HUDEP-2 (cell line): ENCODE measurements at regions not wholly inside any gene's neighbourhood (a gene's known extent, or its start where the extent isn't known, plus 50 kb on each side); places are given as distances from the start of the nearest gene placed in this dataset.

Source experiments
- DNase-seq, 76 experiments: peaks; one replicate each; lab custom pipeline; 2025; ENCODE audit not compliant: unreplicated experiment in 76 of 76; lab: John Stamatoyannopoulos, UW

GRCh38 chr4:14842964-14843630 is 159.2 kb upstream of the CPEB2 start:
- no peak for DNase-seq

- no peak for DNase-seq
Observed at GRCh38 chr4:14844061-14844460, 158.2 kb upstream of the CPEB2 start.

DNA sequence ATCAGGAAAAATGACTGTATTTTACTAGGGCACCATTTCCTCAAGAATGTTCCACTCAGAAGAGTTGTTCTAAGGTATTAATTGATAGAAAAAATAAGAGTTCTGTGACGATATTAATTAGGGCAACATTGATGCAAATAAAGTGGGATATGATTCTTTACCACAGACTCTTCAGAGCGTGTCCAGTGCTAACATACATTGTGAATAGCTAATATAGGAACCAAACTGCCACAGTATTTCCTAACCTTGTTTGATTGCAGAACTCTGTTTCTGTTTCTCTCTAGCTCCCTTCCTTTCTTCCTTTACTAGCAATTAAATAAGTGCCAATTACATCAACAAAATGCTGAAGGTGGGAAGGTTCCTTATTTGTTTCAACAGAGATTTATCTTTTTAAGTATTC is 154.1 kb upstream of the CPEB2 start:
- no peak for DNase-seq

DNA sequence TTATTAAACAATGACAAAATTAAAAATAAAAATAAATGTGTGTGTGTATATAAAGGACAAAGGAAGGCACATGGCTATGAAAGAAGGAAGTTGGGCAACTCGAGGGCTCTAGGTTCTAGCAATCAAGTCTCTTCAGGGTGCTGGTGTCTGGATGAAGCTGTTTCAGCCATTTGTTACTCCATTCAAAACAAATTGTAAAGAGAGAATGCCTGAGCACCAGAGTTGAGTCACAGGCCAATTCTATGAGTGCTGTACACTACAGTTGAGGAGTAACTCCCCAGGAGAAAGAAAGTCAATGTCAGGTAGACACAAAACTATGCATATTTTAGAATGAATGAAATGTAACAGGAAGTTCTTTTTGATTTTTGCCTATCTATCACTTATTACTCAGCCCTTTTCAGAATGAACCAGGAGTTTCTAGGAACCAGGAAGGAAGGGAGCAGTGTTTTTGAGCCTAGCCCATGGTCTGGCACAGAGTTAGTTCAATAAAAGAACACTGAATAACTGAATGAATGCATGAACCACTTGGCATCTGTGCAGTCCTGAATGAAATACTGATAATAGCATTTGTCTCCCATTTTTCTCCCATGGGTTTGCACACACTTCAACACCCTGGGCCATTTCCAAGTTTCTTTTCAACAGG is 151.7 kb upstream of the CPEB2 start:
- no peak for DNase-seq

DNA sequence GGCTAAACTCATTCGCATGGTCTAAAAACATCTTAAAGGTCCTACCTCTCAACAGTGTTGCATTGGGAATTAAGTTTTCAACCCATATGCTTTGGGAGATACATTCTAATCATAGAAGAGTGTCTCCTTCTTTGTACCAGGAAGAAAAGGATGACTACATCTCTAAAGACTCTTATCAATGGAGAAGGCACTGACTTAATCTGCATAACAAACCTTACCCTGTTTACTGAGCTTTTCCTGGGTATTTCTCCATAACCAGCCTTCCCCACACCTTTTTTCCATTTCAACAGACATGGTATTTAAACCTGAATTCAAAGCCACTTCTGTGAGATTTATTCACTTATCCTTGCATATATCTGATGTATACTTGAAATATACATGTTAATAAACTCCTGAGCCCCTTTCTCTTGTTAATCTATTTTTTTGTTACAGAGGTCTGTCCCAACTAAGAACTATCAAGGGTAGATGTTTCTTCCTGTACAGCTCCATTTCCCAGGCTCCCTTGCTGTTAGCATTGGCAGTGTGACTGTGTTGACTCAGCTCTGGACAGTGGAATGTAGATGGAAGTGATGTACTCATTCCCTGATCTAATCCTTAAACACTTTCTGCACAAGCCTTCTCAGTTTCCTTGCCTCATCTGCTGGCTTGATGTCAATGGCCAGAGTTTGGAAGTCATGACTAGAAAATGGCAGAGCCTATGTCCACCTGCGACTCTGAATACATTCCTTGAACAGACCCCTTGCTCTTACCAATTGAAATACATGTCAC is 148.9 kb upstream of the CPEB2 start:
- DNase-seq = no peak

- DNase-seq = no peak
Observed at GRCh38 chr4:14855719-14856061, 146.6 kb upstream of the CPEB2 start.

DNA sequence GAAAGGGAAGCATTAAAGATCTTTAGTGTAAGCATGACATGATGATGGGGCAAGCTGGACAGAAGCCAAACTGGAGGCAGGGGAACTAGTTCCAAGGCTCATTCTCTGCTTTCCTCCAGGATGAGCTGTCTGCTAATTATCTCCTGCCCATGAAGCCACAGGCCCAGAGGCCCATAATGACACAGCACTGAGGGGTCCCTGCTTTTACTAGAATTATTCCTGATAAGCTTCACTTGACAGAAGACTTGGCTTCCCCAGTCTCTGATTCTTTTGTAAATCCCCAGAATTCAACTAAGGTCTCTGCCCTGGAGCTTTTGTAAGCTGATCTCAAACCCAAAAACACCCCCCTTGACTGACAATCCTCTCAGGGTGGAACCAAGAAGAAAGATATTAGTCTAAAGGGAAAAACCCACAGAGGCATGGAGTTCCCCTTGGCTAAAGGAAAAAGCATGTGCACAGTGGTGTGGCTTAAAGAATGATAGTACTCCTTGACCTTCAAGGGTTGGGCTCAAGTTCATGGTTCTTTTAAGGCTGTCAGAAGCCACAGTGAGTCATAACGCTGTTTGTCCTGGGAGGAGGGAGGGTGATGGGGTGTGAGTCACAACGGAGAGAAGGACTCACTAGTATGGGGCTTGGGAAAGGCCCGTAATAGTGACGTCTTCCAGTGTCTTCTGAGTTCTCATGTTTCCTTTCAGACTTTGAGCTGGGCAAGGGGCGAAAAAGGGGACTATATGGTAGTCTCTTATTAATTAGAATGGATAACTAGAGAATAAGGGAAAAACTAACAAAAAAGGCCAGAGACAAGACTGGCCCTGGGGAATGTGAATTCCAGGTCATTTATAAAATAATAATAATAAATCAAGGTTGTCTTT is 146.0 kb upstream of the CPEB2 start:
- DNase-seq = peak in 63 of 76 experiments; percentile 2 to 83 (median 39)

- no peak for DNase-seq
Observed at GRCh38 chr4:14856934-14857235, 145.4 kb upstream of the CPEB2 start.

DNA sequence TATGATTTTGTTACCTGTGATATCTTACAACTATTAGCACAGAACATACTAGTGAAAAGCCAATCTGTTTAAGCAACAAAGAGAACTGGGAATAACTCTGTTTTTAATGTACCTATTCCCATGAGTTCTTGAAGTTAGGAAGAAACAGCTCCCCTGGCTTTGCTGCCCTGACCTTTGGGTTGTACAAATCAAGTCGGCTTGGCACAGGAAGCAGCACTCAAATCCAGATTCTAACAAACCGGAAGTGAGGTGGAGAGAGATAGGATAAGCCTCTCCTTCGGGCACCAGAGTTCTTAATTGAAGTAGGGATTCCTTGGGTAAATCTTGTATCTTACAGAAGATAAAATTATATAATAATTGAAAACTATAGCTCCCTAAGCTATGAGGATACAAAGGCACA is 144.8 kb upstream of the CPEB2 start:
- DNase-seq = no peak

DNA sequence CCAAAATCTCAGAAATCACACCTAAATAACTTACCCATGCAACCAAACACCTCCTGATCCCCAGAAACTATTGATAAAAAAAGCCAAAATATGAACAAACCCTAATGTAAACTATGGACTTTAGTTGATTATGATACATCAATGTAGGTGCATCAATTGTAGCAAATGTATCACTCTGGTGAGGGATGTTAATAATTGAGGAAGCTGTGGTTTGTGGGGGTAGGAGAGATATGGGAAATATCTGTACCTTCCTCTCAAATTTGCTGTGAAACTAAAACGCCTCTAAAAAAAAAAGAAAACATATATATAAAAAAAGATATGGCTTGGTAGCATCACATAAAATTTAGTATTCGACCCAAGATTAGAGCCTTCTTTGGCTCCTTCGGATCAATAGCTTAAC is 144.3 kb upstream of the CPEB2 start:
- DNase-seq = no peak

DNA sequence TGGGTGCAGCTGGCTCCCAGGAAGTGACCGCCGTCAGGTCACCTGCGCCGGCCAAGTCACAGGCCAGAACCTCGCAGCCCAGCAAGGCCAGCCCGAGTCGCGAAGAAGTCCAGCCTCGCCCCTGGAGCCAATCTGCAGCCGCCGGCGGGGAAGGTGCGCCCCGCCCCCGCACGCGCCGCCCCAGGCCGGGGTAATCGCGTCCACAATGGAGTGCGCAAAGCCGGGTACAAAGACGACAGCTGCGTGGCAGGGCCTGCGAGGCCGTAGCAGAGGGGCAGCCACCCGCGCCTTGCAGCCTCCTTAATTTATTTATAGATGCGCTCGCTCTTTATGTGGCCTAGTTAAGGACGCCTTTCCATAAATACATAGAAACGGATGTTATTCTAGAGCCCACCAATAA is 139.4 kb upstream of the CPEB2 start:
- no peak for DNase-seq

DNA sequence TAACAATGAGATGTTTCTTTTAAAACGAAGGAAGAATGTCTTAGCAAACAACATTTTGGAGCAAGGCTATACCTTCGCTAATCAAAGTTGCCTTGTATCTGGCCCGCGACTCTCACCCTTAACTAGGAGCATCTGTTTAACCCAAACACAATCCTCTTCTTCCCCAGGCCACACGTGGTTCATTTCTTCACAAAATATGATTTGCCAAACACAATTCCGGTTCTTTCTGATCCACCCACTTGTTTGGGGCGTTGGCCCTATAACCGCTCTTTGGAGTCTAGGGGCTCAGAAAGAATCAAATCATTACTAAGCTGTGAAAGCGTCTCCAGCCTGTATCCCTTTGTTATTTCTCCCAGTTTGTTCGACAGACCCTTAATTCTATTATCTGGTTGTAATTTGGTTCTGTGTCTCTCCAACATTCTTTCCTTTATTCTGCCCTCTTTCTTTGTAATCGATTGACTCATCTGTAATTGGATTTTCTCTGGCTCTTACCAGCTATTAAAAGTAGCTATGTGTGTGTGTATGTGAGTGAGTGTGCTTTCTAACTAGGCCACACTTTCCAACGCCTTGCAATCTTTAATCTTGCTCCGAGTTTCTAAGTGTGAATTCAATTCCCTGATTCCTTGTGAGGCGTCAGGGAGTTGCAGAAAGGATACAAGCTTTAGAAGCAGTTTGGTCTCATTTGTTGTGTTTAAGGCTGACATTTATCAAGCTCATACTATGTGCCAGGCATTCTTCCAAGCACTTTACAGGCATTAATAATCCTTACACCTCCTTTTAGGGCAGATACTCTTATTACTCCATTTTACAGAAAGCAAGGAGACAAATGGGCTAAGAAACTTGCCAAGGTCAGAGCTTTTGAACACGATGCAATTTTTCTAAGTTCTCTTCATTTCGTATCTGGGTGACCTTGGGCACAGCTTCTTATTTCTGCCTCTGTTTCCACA is 138.6 kb upstream of the CPEB2 start:
- no peak for DNase-seq

DNA sequence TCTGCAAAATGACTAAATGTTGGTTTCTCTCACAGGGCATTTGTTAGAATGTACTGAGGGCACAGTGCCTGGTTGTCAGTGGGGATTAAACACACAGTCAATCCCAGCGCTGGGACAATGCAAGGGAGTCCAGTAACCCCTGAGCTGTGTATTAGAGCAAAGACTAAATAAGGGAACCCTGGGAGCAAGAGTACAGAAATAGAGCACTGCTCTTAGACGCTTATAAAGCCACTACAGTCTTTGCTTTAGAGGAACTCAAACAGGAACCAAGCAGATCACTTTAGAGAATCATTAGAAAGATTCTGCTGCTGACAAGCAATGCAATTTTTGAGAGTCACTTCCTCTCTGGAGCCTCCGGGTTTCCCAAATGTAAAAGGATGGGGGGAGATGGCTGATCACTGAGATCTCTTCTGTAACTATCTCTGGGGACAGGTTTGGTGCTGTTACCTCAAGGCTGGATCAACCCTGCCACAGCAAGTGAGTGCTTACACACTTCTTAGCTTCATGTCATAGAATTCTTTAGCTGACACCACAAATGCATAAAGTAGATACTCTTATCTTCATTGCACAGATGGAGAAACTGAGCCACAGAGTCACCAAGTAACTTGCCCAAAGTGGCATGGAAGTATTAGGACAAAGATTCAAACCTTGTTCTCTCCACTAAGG is 137.8 kb upstream of the CPEB2 start:
- peak in 2 of 76 experiments; percentile 13 to 14 for DNase-seq

GRCh38 chr4:14865031-14865366 is 137.3 kb upstream of the CPEB2 start:
- DNase-seq = no peak

DNA sequence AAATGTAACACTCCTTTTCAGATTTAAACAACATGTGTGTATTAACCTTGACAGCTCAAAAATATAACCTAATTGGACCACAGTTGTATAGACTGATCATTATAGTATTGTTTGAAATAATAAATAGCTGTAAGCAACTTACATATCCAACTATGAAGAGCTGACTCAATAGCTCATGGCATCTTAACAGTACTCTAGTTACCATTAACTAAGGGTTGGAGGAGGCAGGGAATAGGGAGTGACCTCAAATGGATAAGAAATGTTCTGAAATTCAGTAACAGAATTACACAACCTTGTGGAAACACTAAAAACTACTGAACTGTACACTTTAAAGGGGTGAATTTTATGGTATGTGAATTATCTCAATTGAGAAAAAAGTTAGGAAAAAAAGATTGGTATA is 136.5 kb upstream of the CPEB2 start:
- DNase-seq = no peak

- peak in 1 of 76 experiments; percentile 4 for DNase-seq
Observed at GRCh38 chr4:14867847-14868246, 134.4 kb upstream of the CPEB2 start.

DNA sequence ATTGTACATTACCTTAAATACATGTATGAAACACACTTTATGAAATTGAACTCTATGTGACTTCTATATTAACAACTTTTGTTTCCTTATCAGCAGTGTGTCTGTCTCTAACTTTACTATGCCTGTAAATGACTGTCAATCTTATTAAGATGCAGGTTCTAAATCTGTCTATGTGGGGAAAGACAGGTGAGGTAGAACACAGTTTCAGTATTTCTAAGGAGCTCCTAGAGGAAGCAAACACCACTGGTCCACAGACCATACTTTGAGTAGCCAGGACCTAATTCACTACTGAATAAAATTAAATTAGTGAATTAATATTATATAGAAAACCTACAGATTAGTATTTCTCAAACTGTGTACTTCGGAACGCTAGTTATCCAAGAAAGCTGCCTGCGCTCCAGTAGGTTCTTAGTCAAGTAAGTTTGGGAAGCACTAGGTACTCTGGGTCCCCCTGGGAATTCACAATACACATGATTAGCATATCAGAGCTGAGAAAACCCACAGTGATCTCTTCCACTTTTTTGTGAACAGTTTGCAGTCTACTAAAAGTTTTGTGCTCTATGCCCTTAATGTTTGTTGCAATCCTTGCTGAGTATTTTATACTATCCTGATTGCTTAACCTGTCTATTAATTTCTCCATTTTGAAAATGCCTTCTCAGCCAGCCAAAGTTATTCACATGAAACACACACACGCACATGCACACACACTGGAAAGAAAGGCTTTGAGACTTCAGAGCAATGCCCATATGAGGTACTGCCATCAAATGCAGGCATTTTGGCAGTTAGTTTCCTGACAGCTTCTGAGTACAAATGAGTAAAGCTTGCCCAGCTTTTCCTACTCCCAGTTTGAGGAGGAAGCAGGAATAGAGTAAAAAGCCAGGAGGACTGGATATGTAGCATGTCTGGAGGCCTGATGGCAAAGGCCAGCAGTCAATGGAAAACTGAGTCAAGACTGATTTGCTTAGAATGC is 133.6 kb upstream of the CPEB2 start:
- no peak for DNase-seq

DNA sequence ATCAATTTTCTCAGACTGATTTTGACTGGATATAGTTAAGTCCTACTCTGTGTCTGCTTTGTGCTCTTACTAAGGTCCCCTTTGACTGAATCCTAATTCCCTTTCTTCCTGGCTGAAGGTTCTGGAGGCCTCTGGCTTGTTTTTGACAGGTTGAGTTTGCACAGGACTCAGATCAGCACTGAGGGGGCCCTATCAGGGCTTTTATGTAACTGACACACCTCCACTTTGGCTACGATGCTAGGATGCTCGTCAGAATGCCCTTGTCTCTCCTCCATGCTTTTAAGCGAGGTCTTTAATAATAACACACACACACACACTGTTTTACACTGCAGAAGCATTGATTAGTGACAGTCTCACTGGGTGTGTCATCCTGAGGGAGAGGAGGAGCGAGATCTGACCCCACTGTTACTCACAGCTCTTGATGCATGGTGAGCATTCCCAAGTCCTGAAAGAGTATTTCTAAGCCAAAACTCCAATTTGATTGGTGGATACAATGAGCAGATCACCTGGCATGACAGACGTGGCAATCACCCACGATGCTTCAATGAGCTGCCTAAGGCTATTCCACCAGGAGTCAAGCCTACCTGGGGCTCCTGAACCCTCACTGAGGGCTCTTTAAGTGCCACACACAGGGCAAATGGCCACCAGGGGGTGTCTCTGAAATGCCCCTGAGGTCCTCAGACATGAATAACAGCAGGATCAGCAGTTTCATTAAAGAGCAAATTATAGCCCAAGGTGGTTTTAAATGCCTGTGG is 130.4 kb upstream of the CPEB2 start:
- peak in 26 of 76 experiments; percentile 1 to 47 (median 4) for DNase-seq
